ENCODE measurements at regions not wholly inside any gene's neighbourhood (a gene's known extent, or its start where the extent isn't known, plus 50 kb on each side); places are given as distances from the start of the nearest gene placed in this dataset.

DNA sequence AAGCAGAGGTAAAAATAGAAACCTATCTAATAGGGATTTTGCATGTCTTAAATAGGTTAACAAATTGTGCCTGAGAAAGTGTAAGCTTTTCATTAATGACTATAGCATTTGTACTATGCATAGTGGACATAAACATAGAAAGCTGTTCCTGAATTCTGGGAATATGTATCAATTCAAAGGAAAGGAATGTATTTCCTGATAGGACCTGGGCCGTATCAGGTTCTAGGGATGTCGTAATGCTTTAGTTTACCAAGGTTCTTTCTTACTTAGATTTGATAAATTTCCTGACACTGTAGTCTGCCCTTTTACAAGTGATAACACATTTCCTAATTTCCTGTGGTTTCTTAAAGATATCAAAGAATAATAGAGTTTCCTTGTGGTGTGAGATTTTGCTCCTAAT is 191.3 kb downstream of the CDH7 start (continued):
- TF ChIP-seq, protein P1, sequence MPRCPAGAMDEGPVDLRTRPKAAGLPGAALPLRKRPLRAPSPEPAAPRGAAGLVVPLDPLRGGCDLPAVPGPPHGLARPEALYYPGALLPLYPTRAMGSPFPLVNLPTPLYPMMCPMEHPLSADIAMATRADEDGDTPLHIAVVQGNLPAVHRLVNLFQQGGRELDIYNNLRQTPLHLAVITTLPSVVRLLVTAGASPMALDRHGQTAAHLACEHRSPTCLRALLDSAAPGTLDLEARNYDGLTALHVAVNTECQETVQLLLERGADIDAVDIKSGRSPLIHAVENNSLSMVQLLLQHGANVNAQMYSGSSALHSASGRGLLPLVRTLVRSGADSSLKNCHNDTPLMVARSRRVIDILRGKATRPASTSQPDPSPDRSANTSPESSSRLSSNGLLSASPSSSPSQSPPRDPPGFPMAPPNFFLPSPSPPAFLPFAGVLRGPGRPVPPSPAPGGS (IDR thresholded peaks at IDR 0.05; ENCODE audit: borderline replicate concordance, insufficient read depth, low read depth, low read length, poor library complexity, severe bottlenecking): no peak
- no peak for TF ChIP-seq ZZZ3 (IDR thresholded peaks at IDR 0.05; ENCODE audit: control insufficient read depth, insufficient read length, low read depth)
- TF ChIP-seq, protein P2, sequence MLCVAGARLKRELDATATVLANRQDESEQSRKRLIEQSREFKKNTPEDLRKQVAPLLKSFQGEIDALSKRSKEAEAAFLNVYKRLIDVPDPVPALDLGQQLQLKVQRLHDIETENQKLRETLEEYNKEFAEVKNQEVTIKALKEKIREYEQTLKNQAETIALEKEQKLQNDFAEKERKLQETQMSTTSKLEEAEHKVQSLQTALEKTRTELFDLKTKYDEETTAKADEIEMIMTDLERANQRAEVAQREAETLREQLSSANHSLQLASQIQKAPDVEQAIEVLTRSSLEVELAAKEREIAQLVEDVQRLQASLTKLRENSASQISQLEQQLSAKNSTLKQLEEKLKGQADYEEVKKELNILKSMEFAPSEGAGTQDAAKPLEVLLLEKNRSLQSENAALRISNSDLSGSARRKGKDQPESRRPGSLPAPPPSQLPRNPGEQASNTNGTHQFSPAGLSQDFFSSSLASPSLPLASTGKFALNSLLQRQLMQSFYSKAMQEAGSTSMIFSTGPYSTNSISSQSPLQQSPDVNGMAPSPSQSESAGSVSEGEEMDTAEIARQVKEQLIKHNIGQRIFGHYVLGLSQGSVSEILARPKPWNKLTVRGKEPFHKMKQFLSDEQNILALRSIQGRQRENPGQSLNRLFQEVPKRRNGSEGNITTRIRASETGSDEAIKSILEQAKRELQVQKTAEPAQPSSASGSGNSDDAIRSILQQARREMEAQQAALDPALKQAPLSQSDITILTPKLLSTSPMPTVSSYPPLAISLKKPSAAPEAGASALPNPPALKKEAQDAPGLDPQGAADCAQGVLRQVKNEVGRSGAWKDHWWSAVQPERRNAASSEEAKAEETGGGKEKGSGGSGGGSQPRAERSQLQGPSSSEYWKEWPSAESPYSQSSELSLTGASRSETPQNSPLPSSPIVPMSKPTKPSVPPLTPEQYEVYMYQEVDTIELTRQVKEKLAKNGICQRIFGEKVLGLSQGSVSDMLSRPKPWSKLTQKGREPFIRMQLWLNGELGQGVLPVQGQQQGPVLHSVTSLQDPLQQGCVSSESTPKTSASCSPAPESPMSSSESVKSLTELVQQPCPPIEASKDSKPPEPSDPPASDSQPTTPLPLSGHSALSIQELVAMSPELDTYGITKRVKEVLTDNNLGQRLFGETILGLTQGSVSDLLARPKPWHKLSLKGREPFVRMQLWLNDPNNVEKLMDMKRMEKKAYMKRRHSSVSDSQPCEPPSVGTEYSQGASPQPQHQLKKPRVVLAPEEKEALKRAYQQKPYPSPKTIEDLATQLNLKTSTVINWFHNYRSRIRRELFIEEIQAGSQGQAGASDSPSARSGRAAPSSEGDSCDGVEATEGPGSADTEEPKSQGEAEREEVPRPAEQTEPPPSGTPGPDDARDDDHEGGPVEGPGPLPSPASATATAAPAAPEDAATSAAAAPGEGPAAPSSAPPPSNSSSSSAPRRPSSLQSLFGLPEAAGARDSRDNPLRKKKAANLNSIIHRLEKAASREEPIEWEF (IDR thresholded peaks at IDR 0.05; ENCODE audit: insufficient replicate concordance, low read depth, low read length): no peak
- no peak for TF ChIP-seq MYC (IDR thresholded peaks at IDR 0.05; ENCODE audit: insufficient read depth, insufficient read length, insufficient replicate concordance, low read length, severe bottlenecking)
- TF ChIP-seq MYB (IDR thresholded peaks at IDR 0.05; ENCODE audit: borderline replicate concordance, low read depth, low read length): no peak
- no peak for TF ChIP-seq SUZ12 (IDR thresholded peaks at IDR 0.05; ENCODE audit: unreplicated experiment)
